ENCODE measurements at regions not wholly inside any gene's neighbourhood (a gene's known extent, or its start where the extent isn't known, plus 50 kb on each side); places are given as distances from the start of the nearest gene placed in this dataset.

- H3K27ac ChIP-seq: no peak overlapping the region
- TF ChIP-seq CTCF (IDR thresholded peaks at IDR 0.05; ENCODE audit: low read depth, low read length, missing control alignments): no peak
- no peaks in the 10 kb centered on the region for H3K27me3 ChIP-seq (replicated peaks)
- in situ Hi-C loops (cut with HindIII; ENCODE audit: low pct_ligation_motif_present, low sequenced_read_pairs): no loop called here
- no peak for DNase-seq
- no peak overlapping the region for H3K4me3 ChIP-seq (ENCODE audit: low read depth, low read length)
- H3K36me3 ChIP-seq (replicated peaks): no peaks in the 10 kb centered on the region
Measured at GRCh38 chr16:47980212-47980611, 175.6 kb downstream of the ABCC12 start.

- Histone ChIP-seq H3K27ac (no peak overlapping the region), H3K36me3 (replicated peaks) (no peaks in the 10 kb centered on the region), H3K4me3 (ENCODE audit: low read depth, low read length) (no peak overlapping the region), H3K27me3 (replicated peaks) (no peaks in the 10 kb centered on the region)
- TF ChIP-seq CTCF (IDR thresholded peaks at IDR 0.05; ENCODE audit: low read depth, low read length, missing control alignments): no peak
- in situ Hi-C loops (cut with HindIII; ENCODE audit: low pct_ligation_motif_present, low sequenced_read_pairs): no loop called here
- no peak for DNase-seq
Measured at GRCh38 chr16:47979616-47980182, 176.1 kb downstream of the ABCC12 start.

- H3K36me3 ChIP-seq (replicated peaks): no peaks in the 10 kb centered on the region
Measured at GRCh38 chr16:47979164-47979520, 176.7 kb downstream of the ABCC12 start.

GRCh38 chr16:47978491-47979163 is 177.2 kb downstream of the ABCC12 start:
- H3K27me3 ChIP-seq (replicated peaks): no peaks in the 10 kb centered on the region
- H3K4me3 ChIP-seq (ENCODE audit: low read depth, low read length): no peak overlapping the region
- DNase-seq: no peak
- in situ Hi-C loops (cut with HindIII; ENCODE audit: low pct_ligation_motif_present, low sequenced_read_pairs): no loop called here
- H3K27ac ChIP-seq: no peak overlapping the region
- no peak for TF ChIP-seq CTCF (IDR thresholded peaks at IDR 0.05; ENCODE audit: low read depth, low read length, missing control alignments)
- H3K36me3 ChIP-seq (replicated peaks): no peaks in the 10 kb centered on the region

More at GRCh38 chr16:47979164-47979520, 176.7 kb downstream of the ABCC12 start:
- Histone ChIP-seq H3K4me3 (ENCODE audit: low read depth, low read length) (no peak overlapping the region), H3K27ac (no peak overlapping the region), H3K27me3 (replicated peaks) (no peaks in the 10 kb centered on the region)
- no peak for DNase-seq
- in situ Hi-C loops (cut with HindIII; ENCODE audit: low pct_ligation_motif_present, low sequenced_read_pairs): no loop called here
- TF ChIP-seq CTCF (IDR thresholded peaks at IDR 0.05; ENCODE audit: low read depth, low read length, missing control alignments): no peak

GRCh38 chr16:47977802-47978201 is 178.0 kb downstream of the ABCC12 start:
- Histone ChIP-seq H3K4me3 (ENCODE audit: low read depth, low read length) (no peak overlapping the region), H3K36me3 (replicated peaks) (no peaks in the 10 kb centered on the region), H3K27me3 (replicated peaks) (no peaks in the 10 kb centered on the region), H3K27ac (no peak overlapping the region)
- in situ Hi-C loops (cut with HindIII; ENCODE audit: low pct_ligation_motif_present, low sequenced_read_pairs): no loop called here
- no peak for TF ChIP-seq CTCF (IDR thresholded peaks at IDR 0.05; ENCODE audit: low read depth, low read length, missing control alignments)
- no peak for DNase-seq
